Neuronal stem cell (in vitro differentiated cells): ENCODE measurements at regions not wholly inside any gene's neighbourhood (a gene's known extent, or its start where the extent isn't known, plus 50 kb on each side); places are given as distances from the start of the nearest gene placed in this dataset.

ENCODE experiments used
- DNase-seq: peaks from one replicate; pipeline ENCODE4 v3.0.0-alpha.2; 2013; ENCODE audit warnings: low spot score
- H2AFZ ChIP-seq: one replicate; pipeline ENCODE4 v1.6.1; 2013; ENCODE audit warnings: mild to moderate bottlenecking, low read length, inconsistent platforms
- H2AK5ac ChIP-seq: 2 replicates; pipeline ENCODE4 v1.6.1; 2013; ENCODE audit warnings: low read depth, mild to moderate bottlenecking, inconsistent platforms, low read length, moderate library complexity, mixed read lengths
- H2BK120ac ChIP-seq: 2 replicates; pipeline ENCODE4 v1.6.1; 2013; ENCODE audit warnings: low read depth, mild to moderate bottlenecking, inconsistent platforms, low read length, moderate library complexity, mixed read lengths
- H2BK12ac ChIP-seq: one replicate; pipeline ENCODE4 v1.6.1; 2013; ENCODE audit warnings: low read length, inconsistent platforms
- H2BK15ac ChIP-seq: 2 replicates; pipeline ENCODE4 v1.6.1; 2013; ENCODE audit warnings: mild to moderate bottlenecking, low read length, inconsistent platforms, mixed read lengths
- H2BK5ac ChIP-seq: one replicate; pipeline ENCODE4 v1.6.1; 2013; ENCODE audit warnings: inconsistent platforms, mild to moderate bottlenecking, low read length, moderate library complexity
- H3K14ac ChIP-seq: one replicate; pipeline ENCODE4 v1.6.1; 2013; ENCODE audit warnings: low read length, inconsistent platforms
- H3K18ac ChIP-seq: 2 replicates; pipeline ENCODE4 v1.6.1; 2013; ENCODE audit warnings: low read length, inconsistent platforms
- H3K23ac ChIP-seq: 2 replicates; pipeline ENCODE4 v1.6.1; 2013; ENCODE audit warnings: low read depth, mild to moderate bottlenecking, mixed read lengths, low read length, inconsistent platforms; ENCODE audit not compliant: poor library complexity
- H3K27ac ChIP-seq: replicated peaks from 3 replicates; pipeline ENCODE4 v1.5.1; 2013; ENCODE audit warnings: low read length, inconsistent platforms
- H3K27me3 ChIP-seq, 3 experiments: 2 replicates each; pipeline ENCODE4 v1.6.1; 2013; ENCODE audit warnings: low read length in 3 of 3, mild to moderate bottlenecking in 2 of 3, inconsistent platforms in 1 of 3, low read depth in 1 of 3, mixed read lengths in 1 of 3, moderate library complexity in 1 of 3; ENCODE audit not compliant: control insufficient read depth in 3 of 3, insufficient read depth in 3 of 3
- H3K36me3 ChIP-seq, 2 donors: replicated peaks in 1 of 2; 2 replicates each; pipeline ENCODE4 v1.6.1; 2013; ENCODE audit warnings: low read length in 2 of 2; ENCODE audit not compliant: control insufficient read depth in 2 of 2, insufficient read depth in 2 of 2
- H3K4ac ChIP-seq: 2 replicates; pipeline ENCODE4 v1.6.1; 2013; ENCODE audit warnings: inconsistent platforms, mild to moderate bottlenecking, low read length, moderate library complexity
- H3K4me1 ChIP-seq, 2 donors: 1 replicate in 1 of 2; 2 replicates in 1 of 2; pipeline ENCODE4 v1.6.1; 2013; ENCODE audit warnings: low read length in 2 of 2, low read depth in 1 of 2; ENCODE audit not compliant: control insufficient read depth in 2 of 2, insufficient read depth in 1 of 2
- H3K4me2 ChIP-seq: one replicate; pipeline ENCODE4 v1.6.1; 2013; ENCODE audit warnings: mild to moderate bottlenecking, low read length, inconsistent platforms; ENCODE audit not compliant: insufficient read depth, poor library complexity, severe bottlenecking
- H3K4me3 ChIP-seq, 2 donors: 2 replicates each; pipeline ENCODE4 v1.5.1; 2013; ENCODE audit warnings: low read length in 2 of 2, mild to moderate bottlenecking in 2 of 2, inconsistent platforms in 1 of 2, moderate library complexity in 1 of 2
- H3K79me1 ChIP-seq: one replicate; pipeline ENCODE4 v1.6.1; 2013; ENCODE audit warnings: low read depth, mild to moderate bottlenecking, inconsistent platforms, low read length, moderate library complexity
- H3K9ac ChIP-seq: one replicate; pipeline ENCODE4 v1.6.1; 2013; ENCODE audit warnings: mild to moderate bottlenecking, low read depth, low read length, inconsistent platforms; ENCODE audit not compliant: poor library complexity
- H3K9me3 ChIP-seq, 2 donors: replicated peaks in 1 of 2; 2 replicates each; pipeline versions ENCODE3 to v1.6.1; 2013; ENCODE audit warnings: low read length in 2 of 2, mild to moderate bottlenecking in 2 of 2, inconsistent platforms in 1 of 2, low read depth in 1 of 2, mixed read lengths in 1 of 2, moderate library complexity in 1 of 2; ENCODE audit not compliant: control insufficient read depth in 2 of 2, insufficient read depth in 1 of 2
- H4K8ac ChIP-seq: one replicate; pipeline ENCODE4 v1.6.1; 2013; ENCODE audit warnings: low read depth, mild to moderate bottlenecking, inconsistent platforms, low read length, moderate library complexity
- H4K91ac ChIP-seq: one replicate; pipeline ENCODE4 v1.6.1; 2013; ENCODE audit warnings: low read length, low read depth, mild to moderate bottlenecking, inconsistent platforms; ENCODE audit not compliant: poor library complexity
- WGBS, 2 donors: extraction: QIAGEN DNeasy Blood & Tissue Kit; methylation state at CpG; one replicate each; pipeline ENCODE4 v1.1.7; 2013; ENCODE audit warnings: missing lambda C conversion rate in 2 of 2, mixed read lengths in 1 of 2; ENCODE audit not compliant: insufficient read length in 2 of 2, insufficient replicate concordance in 1 of 2; ENCODE audit errors: extremely low coverage in 2 of 2; 5-methylcytosine and 5-hydroxymethylcytosine counted together

DNA sequence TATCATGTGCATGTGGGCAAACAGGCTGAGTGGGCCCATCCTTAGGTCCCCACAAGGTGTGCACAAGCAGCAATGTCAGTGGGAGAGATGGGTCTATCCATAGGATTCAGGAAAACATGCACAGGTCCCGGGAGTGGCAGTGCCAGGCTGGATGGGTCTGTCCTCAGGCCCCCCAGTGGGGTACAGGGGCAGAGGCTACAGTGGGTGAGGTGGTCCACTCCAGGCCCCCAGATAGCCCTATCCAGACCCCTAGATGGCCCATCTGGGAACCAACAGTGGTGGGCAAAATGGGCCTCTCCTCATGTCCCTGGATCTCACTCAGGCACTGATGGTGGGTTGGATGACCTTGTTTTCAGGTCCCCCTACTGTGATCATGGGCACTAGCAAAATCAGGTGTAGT is 277.8 kb upstream of the SYT1 start:
- H3K4me3 ChIP-seq: no peak overlapping the region
- DNase-seq: no peak
- no CpG with 5 or more reads among the region's 1 CpG for WGBS, 2 donors
- H3K23ac ChIP-seq: no peak overlapping the region
- H3K9me3 ChIP-seq: peaks cover 10 to 14% of the 10 kb centered on the region in 2 donors
- H4K91ac ChIP-seq: no peak overlapping the region
- no peak overlapping the region for H2BK15ac ChIP-seq
- no peak overlapping the region for H3K4me2 ChIP-seq
- H2BK5ac ChIP-seq: no peak overlapping the region
- no peak overlapping the region for H3K14ac ChIP-seq
- no peak overlapping the region for H3K4ac ChIP-seq
- no peaks in the 10 kb centered on the region for H3K36me3 ChIP-seq
- no peaks in the 10 kb centered on the region for H3K27me3 ChIP-seq
- H3K27ac ChIP-seq: no peak overlapping the region
- H2AFZ ChIP-seq: no peak overlapping the region
- no peak overlapping the region for H2BK12ac ChIP-seq
- H3K4me1 ChIP-seq: no peaks in the 10 kb centered on the region
- H3K18ac ChIP-seq: no peak overlapping the region
- H4K8ac ChIP-seq: no peak overlapping the region
- H2AK5ac ChIP-seq: no peak overlapping the region
- H2BK120ac ChIP-seq: no peak overlapping the region
- H3K79me1 ChIP-seq: no peaks in the 10 kb centered on the region
- H3K9ac ChIP-seq: no peak overlapping the region

GRCh38 chr12:78599366-78599765 is 265.2 kb upstream of the SYT1 start:
- Histone ChIP-seq H3K27ac (no peak overlapping the region), H2AFZ (no peak overlapping the region), H3K4me3 (no peak overlapping the region), H3K9ac (no peak overlapping the region), H3K4ac (no peak overlapping the region), H3K27me3 (no peaks in the 10 kb centered on the region), H3K9me3 (peaks cover 0 to 2% of the 10 kb centered on the region in 2 donors), H3K79me1 (no peaks in the 10 kb centered on the region), H3K14ac (no peak overlapping the region), H2BK120ac (no peak overlapping the region), H2BK12ac (no peak overlapping the region), H3K4me1 (no peaks in the 10 kb centered on the region), H3K23ac (no peak overlapping the region), H4K8ac (no peak overlapping the region), H3K36me3 (no peaks in the 10 kb centered on the region), H3K4me2 (no peak overlapping the region), H2BK5ac (no peak overlapping the region), H4K91ac (no peak overlapping the region), H2BK15ac (no peak overlapping the region), H2AK5ac (no peak overlapping the region), H3K18ac (no peak overlapping the region)
- DNase-seq: no peak
- no CpG with 5 or more reads among the region's 3 CpGs for WGBS, 2 donors

GRCh38 chr12:78600541-78600940 is 264.0 kb upstream of the SYT1 start:
- Histone ChIP-seq H3K23ac (no peak overlapping the region), H3K18ac (no peak overlapping the region), H3K79me1 (no peaks in the 10 kb centered on the region), H2BK12ac (no peak overlapping the region), H4K8ac (no peak overlapping the region), H2BK5ac (no peak overlapping the region), H3K4me1 (no peaks in the 10 kb centered on the region), H2BK120ac (no peak overlapping the region), H3K9ac (no peak overlapping the region), H3K14ac (no peak overlapping the region), H3K27ac (no peak overlapping the region), H3K4me3 (no peak overlapping the region), H3K27me3 (no peaks in the 10 kb centered on the region), H4K91ac (no peak overlapping the region), H3K36me3 (no peaks in the 10 kb centered on the region), H2AFZ (no peak overlapping the region), H3K4ac (no peak overlapping the region), H2AK5ac (no peak overlapping the region), H3K4me2 (no peak overlapping the region), H3K9me3 (peaks cover 0 to 2% of the 10 kb centered on the region in 2 donors), H2BK15ac (no peak overlapping the region)
- DNase-seq: no peak
- no CpG with 5 or more reads among the region's 1 CpG for WGBS, 2 donors

- Histone ChIP-seq H4K8ac (no peak overlapping the region), H2BK15ac (no peak overlapping the region), H3K23ac (no peak overlapping the region), H3K14ac (no peak overlapping the region), H3K27ac (no peak overlapping the region), H3K9ac (no peak overlapping the region), H2AK5ac (no peak overlapping the region), H4K91ac (no peak overlapping the region), H3K4me2 (no peak overlapping the region), H3K4me1 (no peaks in the 10 kb centered on the region), H3K79me1 (no peaks in the 10 kb centered on the region), H3K18ac (no peak overlapping the region), H3K4ac (no peak overlapping the region), H2BK5ac (no peak overlapping the region), H3K36me3 (no peaks in the 10 kb centered on the region), H3K27me3 (no peaks in the 10 kb centered on the region), H2BK120ac (no peak overlapping the region), H2AFZ (no peak overlapping the region), H3K9me3 (no peaks in the 10 kb centered on the region), H2BK12ac (no peak overlapping the region), H3K4me3 (no peak overlapping the region)
- no peak for DNase-seq
Observed at GRCh38 chr12:78611504-78611903, 253.1 kb upstream of the SYT1 start.
